HG02870 (cell line): ENCODE measurements at regions not wholly inside any gene's neighbourhood (a gene's known extent, or its start where the extent isn't known, plus 50 kb on each side); places are given as distances from the start of the nearest gene placed in this dataset.

Source experiments
- ATAC-seq: cut with Tn5 transposase; IDR thresholded peaks from one replicate; pipeline ENCODE4 v1.9.1; 2021; ENCODE audit warnings: mild to moderate bottlenecking, moderate library complexity; ENCODE audit not compliant: unreplicated experiment

DNA sequence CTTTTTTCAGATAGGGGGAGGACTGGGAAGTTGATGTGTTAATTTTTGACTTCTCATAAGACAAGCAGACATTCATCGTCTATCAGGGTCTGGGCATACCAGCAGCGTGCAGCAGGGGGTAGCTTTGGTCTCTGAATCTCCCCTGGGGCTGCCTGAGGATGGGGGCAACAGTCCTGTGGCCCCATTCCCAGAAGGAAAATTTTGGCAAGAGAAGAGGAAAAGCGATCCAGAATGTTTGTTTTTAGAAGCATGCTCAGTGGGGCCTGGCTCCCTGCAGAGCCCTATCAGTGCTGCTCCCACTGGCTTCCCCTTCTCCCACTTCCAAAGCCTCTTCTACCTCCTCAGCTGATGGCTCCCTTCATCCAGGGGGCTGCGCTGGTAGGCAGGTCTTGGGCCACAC is 194.8 kb upstream of the IL12B start:
- no peak for ATAC-seq

DNA sequence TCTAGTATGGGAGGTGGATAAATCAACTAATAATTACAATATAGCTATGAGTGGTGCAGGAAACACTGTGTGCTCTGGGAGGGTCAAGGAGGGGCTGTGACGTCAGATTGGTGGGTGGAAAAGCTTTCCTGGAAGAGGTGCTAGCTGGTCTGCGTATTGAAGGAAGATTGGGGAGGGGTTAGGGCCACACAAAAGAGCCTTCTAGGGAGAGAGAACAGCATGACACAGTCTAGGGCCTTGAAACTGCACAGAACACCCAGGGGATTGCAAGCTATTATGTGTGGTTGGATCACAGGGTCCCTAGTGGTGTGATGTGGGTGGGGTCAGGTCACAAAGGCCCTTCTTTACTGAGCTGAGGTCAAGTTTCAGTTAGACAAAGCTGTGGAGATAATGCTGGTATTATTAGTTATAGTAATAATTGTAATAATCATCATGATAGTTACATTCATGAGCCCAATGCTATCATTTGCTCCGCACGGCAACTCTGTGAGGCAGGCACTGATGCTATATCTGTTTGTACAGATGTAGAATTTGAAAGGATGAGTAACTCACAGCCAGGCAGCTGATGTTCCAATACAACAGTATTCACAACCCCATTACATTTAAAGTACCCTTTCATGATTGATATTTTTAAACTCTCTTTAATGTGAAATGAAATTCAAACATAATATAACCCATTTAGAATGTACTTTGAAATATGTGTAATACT is 197.4 kb upstream of the IL12B start:
- no peak for ATAC-seq

DNA sequence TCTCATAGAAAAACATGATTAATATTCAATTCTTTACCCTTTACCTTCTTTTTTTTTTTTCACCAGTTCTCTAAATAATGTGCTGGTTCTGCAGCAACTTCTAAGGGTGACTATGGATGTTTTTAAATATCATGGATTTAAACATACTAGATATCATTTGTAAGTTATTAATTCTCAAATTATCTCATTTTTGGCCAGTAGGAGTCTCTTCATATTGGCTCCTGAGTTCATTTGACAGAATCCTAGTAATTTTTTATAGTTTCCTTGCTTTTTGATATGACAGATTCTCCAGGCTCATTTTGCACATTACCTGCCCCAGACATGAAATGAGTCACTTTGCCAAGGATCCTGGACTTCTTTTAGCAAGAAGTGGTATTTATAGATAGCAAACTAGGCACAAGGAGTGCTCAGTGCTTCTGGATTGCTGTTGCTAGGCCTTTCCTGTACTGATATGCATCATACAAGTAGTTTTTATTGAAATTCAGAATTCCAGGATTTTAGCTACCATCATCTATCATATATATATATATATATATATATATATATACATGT is 201.3 kb upstream of the IL12B start:
- ATAC-seq, result no peak

GRCh38 chr5:159533197-159533596 is 202.9 kb upstream of the IL12B start:
- ATAC-seq, result no peak

- no peak for ATAC-seq
These were observed 205.9 kb upstream of the IL12B start for GRCh38 chr5:159536166-159536565.

GRCh38 chr5:159536646-159537045 is 206.4 kb upstream of the IL12B start:
- no peak for ATAC-seq

DNA sequence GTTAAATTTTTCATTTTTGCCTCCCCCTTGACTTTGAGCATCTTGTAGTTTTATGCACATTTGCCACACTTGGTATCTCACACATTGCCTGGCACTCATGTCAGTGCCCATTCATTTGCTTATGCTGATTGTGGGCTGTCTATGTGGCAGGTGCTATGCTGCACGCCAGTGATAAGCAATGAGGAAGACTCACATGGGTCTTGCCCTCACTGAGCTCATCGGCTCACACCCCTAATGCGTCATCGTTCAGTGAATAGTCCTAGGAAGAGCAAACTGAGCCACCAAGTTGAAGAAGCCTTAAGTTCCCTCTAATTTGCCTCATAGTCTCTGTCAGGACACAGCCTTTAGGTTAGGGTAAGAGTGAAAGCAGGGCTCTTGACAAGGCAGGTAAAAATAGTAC is 209.4 kb upstream of the IL12B start:
- no peak for ATAC-seq

GRCh38 chr5:159543326-159543725 is 213.0 kb upstream of the IL12B start:
- ATAC-seq, result no peak

DNA sequence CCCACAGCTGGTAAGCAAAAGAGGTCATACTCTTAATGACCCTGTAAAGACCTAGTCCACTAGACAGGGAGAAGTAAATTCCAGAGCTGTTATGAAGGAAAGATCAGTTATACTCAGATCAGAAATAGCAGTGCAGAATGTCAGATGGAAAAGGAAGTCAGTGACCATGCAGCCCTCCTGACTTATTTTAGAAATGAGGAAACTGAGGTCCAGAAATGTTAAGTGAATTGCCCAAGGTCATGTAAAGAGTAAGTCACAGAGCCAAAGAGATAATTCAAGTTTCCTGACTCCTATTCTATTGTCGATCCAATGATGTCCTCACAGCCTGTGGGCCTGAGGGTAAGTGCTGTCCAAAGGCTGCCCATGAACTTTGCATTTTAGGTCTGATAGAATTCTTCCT is 214.9 kb upstream of the IL12B start:
- ATAC-seq, result no peak

GRCh38 chr5:159547466-159548195 is 217.3 kb upstream of the IL12B start:
- ATAC-seq, result no peak

- ATAC-seq, result no peak
These were observed 218.2 kb upstream of the IL12B start for GRCh38 chr5:159548517-159548916.

DNA sequence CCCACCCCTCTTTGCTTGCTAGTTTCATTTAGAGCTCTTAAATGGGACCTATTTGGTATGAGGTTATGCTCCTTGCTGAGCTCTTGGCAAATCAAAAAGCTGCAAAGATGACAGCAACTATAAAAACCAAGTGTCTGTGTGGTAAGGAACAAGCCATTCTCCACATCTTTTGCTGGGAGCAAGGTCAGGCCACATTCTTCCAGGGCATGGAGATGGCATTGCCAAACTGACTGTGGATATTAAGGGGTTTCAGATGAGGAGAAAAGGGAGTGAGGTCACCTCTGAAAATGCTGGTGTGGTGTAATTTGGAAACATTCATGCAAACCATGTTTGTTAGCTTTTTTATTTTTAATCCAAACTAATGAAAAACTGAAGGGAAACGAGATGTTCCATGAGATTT is 218.8 kb upstream of the IL12B start:
- no peak for ATAC-seq

GRCh38 chr5:159550951-159551350 is 220.7 kb upstream of the IL12B start:
- no peak for ATAC-seq

GRCh38 chr5:159552751-159553150 is 222.5 kb upstream of the IL12B start:
- no peak for ATAC-seq

DNA sequence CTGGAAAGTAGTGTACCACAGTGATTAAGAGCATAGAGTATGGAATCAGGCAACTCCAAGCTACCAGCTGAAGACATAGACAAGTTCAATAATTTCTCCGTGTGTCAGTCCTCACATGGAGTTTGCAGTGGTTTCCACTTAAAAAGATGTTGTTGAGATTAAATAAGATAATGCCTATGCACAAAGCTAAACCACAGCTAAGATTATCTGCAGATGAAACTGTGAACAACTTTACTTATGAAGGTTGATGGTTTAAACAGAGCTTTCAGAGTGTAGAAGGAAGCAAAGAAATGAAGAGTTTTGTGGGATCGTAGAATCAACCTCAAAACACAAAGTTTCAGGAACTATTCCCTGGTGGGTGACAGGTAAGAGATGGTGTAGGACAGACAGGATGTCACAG is 223.5 kb upstream of the IL12B start:
- ATAC-seq, result no peak

DNA sequence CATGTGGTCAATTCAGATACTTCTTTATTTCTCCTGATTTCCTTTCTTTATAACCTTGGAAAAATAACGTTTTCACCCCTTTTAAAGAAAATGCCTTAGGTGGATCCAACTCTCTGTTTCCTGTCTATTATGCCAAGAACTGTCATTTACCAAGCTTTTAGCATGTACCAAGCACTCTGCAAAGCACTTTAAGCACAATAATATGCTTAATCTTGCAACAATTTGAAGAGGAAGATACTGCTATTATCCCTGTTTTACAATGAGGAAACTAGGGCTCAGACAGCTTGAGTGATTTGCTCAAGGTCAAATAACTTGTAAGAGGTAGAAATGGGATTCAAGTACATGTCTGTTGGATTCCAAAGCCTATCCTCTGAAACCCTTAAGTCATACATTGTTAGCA is 224.8 kb upstream of the IL12B start:
- ATAC-seq, result no peak

DNA sequence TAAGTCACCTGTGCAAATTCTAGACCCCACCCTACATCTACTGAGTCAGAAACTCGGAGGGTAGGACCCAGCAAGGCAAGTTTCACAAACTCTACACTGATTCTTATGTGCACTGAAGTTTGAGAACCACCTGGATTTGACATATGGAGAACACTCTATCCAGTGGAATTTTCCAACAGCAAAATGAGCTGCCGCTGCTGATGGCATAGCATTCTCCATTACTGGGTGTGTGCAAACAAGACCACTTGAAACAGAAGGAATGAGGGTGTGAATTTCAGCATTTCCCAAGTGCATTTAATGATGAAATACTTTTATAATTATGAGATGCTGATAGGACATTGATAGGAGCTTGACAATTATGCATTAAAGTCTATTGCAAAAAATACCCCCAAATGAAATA is 229.1 kb upstream of the IL12B start:
- no peak for ATAC-seq

- no peak for ATAC-seq
These were observed 229.8 kb upstream of the IL12B start for GRCh38 chr5:159560088-159560487.

GRCh38 chr5:159564031-159564430 is 233.7 kb upstream of the IL12B start:
- ATAC-seq, result no peak

- ATAC-seq, result no peak
These were observed 236.5 kb upstream of the IL12B start for GRCh38 chr5:159566832-159567231.

DNA sequence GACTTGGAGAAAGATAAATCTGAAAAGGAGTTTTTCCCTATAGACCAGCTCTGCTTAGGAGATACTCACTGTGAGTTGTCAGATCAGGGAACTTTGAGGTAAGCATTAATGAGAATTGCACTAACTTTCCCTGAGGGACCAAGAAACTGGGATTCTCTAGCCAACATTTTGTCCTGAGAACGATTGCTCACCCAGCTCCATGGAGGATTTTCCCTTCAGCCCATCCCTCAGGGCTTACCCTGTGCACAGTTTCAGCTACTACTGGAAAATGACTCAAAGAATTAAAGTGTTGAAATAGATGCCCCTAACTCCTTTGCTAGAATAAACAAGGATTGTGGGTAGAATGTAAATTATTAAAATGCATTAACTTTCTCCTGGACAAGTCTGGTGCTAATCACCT is 237.2 kb upstream of the IL12B start:
- ATAC-seq, result no peak

GRCh38 chr5:159571501-159572244 is 241.4 kb upstream of the IL12B start:
- no peak for ATAC-seq
